Suprapubic skin (tissue), 4 donors: ENCODE measurements at regions not wholly inside any gene's neighbourhood (a gene's known extent, or its start where the extent isn't known, plus 50 kb on each side); places are given as distances from the start of the nearest gene placed in this dataset.

Source experiments
- EP300 ChIP-seq: sonication (generic); formaldehyde crosslinking; IDR thresholded peaks from one replicate; pipeline ENCODE4 v1.6.1; 2017; ENCODE audit warnings: antibody characterized with exemption
- POLR2A ChIP-seq, 2 donors: fragments of 450-650 bp; IDR thresholded peaks; one replicate each; pipeline ENCODE4 v1.6.1; 2017; ENCODE audit warnings: antibody characterized with exemption in 2 of 2, mild to moderate bottlenecking in 2 of 2, moderate library complexity in 2 of 2
- POLR2AphosphoS5 ChIP-seq, 3 donors: sonication (generic); formaldehyde crosslinking; IDR thresholded peaks; one replicate each; pipeline ENCODE4 v1.6.1; 2017; ENCODE audit warnings: antibody characterized with exemption in 3 of 3
- TF ChIP-seq, protein P1 (sequence below), 2 donors: fragments of 200-600 bp in 1 of 2; fragments of 450-650 bp in 1 of 2; sonication (generic) in 1 of 2; IDR thresholded peaks; one replicate each; pipeline ENCODE4 v1.5.1; 2016 to 2019; ENCODE audit warnings: antibody characterized with exemption in 2 of 2, mild to moderate bottlenecking in 1 of 2, moderate library complexity in 1 of 2

DNA sequence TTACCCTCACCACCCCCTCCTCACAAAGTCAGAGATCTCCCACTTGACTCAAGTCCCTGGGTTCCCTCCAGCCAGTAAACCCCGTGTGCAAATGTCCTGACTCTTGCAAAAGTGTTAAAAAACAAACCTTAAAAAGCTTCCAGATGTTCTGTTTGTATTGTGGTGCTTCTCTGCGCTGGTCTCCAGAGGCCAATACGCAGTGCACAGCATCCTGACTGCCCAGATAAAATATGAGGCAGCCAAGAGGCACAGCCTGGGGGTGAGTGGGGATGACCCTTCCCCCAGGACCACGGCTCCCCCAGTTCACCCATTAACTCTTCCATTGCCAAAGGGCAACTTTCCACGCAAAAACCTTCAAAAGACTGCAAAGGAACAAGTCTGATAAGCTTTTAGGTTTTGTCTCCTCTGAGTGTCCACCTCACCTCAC lies 291.8 kb downstream of the SOX9 start:
- TF ChIP-seq, protein P1, sequence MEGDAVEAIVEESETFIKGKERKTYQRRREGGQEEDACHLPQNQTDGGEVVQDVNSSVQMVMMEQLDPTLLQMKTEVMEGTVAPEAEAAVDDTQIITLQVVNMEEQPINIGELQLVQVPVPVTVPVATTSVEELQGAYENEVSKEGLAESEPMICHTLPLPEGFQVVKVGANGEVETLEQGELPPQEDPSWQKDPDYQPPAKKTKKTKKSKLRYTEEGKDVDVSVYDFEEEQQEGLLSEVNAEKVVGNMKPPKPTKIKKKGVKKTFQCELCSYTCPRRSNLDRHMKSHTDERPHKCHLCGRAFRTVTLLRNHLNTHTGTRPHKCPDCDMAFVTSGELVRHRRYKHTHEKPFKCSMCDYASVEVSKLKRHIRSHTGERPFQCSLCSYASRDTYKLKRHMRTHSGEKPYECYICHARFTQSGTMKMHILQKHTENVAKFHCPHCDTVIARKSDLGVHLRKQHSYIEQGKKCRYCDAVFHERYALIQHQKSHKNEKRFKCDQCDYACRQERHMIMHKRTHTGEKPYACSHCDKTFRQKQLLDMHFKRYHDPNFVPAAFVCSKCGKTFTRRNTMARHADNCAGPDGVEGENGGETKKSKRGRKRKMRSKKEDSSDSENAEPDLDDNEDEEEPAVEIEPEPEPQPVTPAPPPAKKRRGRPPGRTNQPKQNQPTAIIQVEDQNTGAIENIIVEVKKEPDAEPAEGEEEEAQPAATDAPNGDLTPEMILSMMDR (IDR thresholded peaks at IDR 0.05) = no peak
- TF ChIP-seq EP300 (no peak), POLR2A (IDR thresholded peaks at IDR 0.05) (no peak), POLR2AphosphoS5 (IDR thresholded peaks at IDR 0.05) (no peak)
